ENCODE measurements at regions not wholly inside any gene's neighbourhood (a gene's known extent, or its start where the extent isn't known, plus 50 kb on each side); places are given as distances from the start of the nearest gene placed in this dataset.

DNA sequence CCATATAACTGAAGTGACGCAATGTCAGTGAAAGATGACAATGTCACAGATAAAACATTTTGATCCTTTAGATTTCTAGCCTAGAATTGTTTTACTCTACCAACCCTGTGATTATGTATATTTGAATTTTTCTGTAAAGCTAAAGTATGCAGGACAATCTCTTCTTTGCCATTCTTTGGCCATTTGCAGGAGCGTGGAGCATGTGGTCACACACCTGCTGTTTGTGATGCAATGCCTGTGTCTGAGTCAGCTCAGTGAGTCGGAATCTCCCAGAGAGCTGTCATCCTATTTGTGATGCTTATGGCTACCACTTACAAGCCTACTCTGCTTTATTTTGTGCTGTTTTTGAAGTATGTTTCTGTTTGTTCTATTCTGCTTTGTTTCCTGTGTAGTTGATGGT, 214.5 kb downstream of the NAF1 start:
- no peaks in the 10 kb centered on the region for H3K9me3 Mint-ChIP-seq
- no peak overlapping the region for H3K4me3 Mint-ChIP-seq
- Histone ChIP-seq H3K4me1 (ENCODE audit: control insufficient read depth, insufficient read depth, low read length) (peaks cover 7% of the 10 kb centered on the region), H3K9me3 (ENCODE audit: control insufficient read depth, low read length) (no peaks in the 10 kb centered on the region), H3K9ac (ENCODE audit: extremely low read depth, low read length, poor library complexity, severe bottlenecking) (no peak overlapping the region), H3K27me3 (ENCODE audit: control insufficient read depth, insufficient read depth, low read length, poor library complexity, severe bottlenecking) (no peaks in the 10 kb centered on the region), H3K36me3 (ENCODE audit: control insufficient read depth, insufficient read depth, low read length) (no peaks in the 10 kb centered on the region), H3K27ac (ENCODE audit: low read depth, low read length) (no peak overlapping the region), H3K4me3 (ENCODE audit: low read length) (no peak overlapping the region)
- 83 to 91% methylated on average over 2 to 3 of the region's 3 CpGs for WGBS, 2 experiments (ENCODE audit: insufficient coverage in 1 of 2, insufficient read length in 1 of 2)
- TF ChIP-seq CTCF (conservative IDR thresholded peaks at IDR 0.05) = no peak
- H3K27ac Mint-ChIP-seq = no peak overlapping the region
- H3K36me3 Mint-ChIP-seq (ENCODE audit: low read depth) = no peaks in the 10 kb centered on the region
- peak; percentile 56 for DNase-seq
- no peaks in the 10 kb centered on the region for H3K27me3 Mint-ChIP-seq (ENCODE audit: insufficient read depth)
- H3K4me1 Mint-ChIP-seq = peaks cover 14% of the 10 kb centered on the region

- Mint-ChIP-seq H3K9me3 (no peaks in the 10 kb centered on the region), H3K27me3 (ENCODE audit: insufficient read depth) (no peaks in the 10 kb centered on the region), H3K4me1 (no peaks in the 10 kb centered on the region), H3K27ac (no peak overlapping the region), H3K4me3 (no peak overlapping the region), H3K36me3 (ENCODE audit: low read depth) (no peaks in the 10 kb centered on the region)
- Histone ChIP-seq H3K27me3 (ENCODE audit: control insufficient read depth, insufficient read depth, low read length, poor library complexity, severe bottlenecking) (no peaks in the 10 kb centered on the region), H3K4me3 (ENCODE audit: low read length) (no peak overlapping the region), H3K9ac (ENCODE audit: extremely low read depth, low read length, poor library complexity, severe bottlenecking) (no peak overlapping the region), H3K36me3 (ENCODE audit: control insufficient read depth, insufficient read depth, low read length) (no peaks in the 10 kb centered on the region), H3K9me3 (ENCODE audit: control insufficient read depth, low read length) (no peaks in the 10 kb centered on the region), H3K4me1 (ENCODE audit: control insufficient read depth, insufficient read depth, low read length) (no peaks in the 10 kb centered on the region), H3K27ac (ENCODE audit: low read depth, low read length) (no peak overlapping the region)
- TF ChIP-seq CTCF (conservative IDR thresholded peaks at IDR 0.05) = no peak
- no peak for DNase-seq
Observed at GRCh38 chr4:162945713-162946112, 221.0 kb downstream of the NAF1 start.

DNA sequence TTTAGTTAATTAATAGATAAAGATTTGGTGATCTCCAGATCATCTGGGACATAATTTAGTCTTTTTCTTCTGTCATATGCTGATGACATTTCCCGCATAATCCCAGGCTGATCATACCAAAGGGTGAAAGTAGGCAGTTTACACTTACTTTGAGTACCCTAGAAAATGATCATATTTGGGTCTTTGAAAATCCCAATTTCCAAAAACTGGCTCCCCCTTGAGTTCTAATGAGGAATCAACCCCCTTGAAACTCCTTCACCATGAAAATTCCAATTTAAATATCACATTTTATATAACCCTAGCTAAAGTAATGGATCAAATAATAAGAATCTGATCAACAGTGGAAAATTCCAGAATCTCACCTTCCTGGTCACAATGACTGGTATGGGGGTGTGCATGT, 223.4 kb downstream of the NAF1 start:
- peak; percentile 61 for TF ChIP-seq CTCF (conservative IDR thresholded peaks at IDR 0.05)
- Histone ChIP-seq H3K9ac (ENCODE audit: extremely low read depth, low read length, poor library complexity, severe bottlenecking) (no peak overlapping the region), H3K4me3 (ENCODE audit: low read length) (no peak overlapping the region), H3K4me1 (ENCODE audit: control insufficient read depth, insufficient read depth, low read length) (no peaks in the 10 kb centered on the region), H3K36me3 (ENCODE audit: control insufficient read depth, insufficient read depth, low read length) (no peaks in the 10 kb centered on the region), H3K27ac (ENCODE audit: low read depth, low read length) (no peak overlapping the region), H3K9me3 (ENCODE audit: control insufficient read depth, low read length) (no peaks in the 10 kb centered on the region), H3K27me3 (ENCODE audit: control insufficient read depth, insufficient read depth, low read length, poor library complexity, severe bottlenecking) (no peaks in the 10 kb centered on the region)
- no peaks in the 10 kb centered on the region for H3K36me3 Mint-ChIP-seq (ENCODE audit: low read depth)
- WGBS, 2 experiments (ENCODE audit: insufficient coverage in 1 of 2, insufficient read length in 1 of 2) = 82% methylated on average over 1 of the region's 1 CpG; no CpG with 5 or more reads in 1 of the 2 experiments
- no peaks in the 10 kb centered on the region for H3K9me3 Mint-ChIP-seq
- no peak overlapping the region for H3K4me3 Mint-ChIP-seq
- no peak overlapping the region for H3K27ac Mint-ChIP-seq
- H3K27me3 Mint-ChIP-seq (ENCODE audit: insufficient read depth) = no peaks in the 10 kb centered on the region
- DNase-seq = no peak
- H3K4me1 Mint-ChIP-seq = no peaks in the 10 kb centered on the region

Measured in endodermal cell (in vitro differentiated cells).